CD4-positive, CD25-positive, alpha-beta regulatory T cell (primary cell): ENCODE measurements at regions not wholly inside any gene's neighbourhood (a gene's known extent, or its start where the extent isn't known, plus 50 kb on each side); places are given as distances from the start of the nearest gene placed in this dataset.

Experiments
- ATAC-seq, 2 donors: fragments of 150-1000 bp; cut with Tn5 transposase; one replicate each; pipeline ENCODE4 v1.10.0; 2021; ENCODE audit warnings: low read depth in 2 of 2, moderate number of reproducible peaks in 2 of 2, moderate library complexity in 1 of 2
- DNase-seq, 3 donors: peaks; one replicate each; pipeline versions ENCODE4 v3.0.0 to v3.0.0-alpha.2; 2012 to 2022; ENCODE audit warnings: mixed read lengths in 1 of 3
- H3K27ac ChIP-seq: one replicate; pipeline ENCODE4 v1.7.0; 2013; ENCODE audit warnings: mild to moderate bottlenecking, low read length; ENCODE audit not compliant: insufficient read depth, poor library complexity, severe bottlenecking
- H3K27me3 ChIP-seq: one replicate; pipeline ENCODE4 v1.7.0; 2013; ENCODE audit warnings: low read length; ENCODE audit not compliant: control insufficient read depth, insufficient read depth
- H3K36me3 ChIP-seq: one replicate; pipeline ENCODE4 v1.7.0; 2013; ENCODE audit warnings: mild to moderate bottlenecking, low read length, moderate library complexity; ENCODE audit not compliant: control insufficient read depth, insufficient read depth
- H3K4me1 ChIP-seq: 2 replicates; pipeline ENCODE4 v1.7.0; 2013; ENCODE audit warnings: mild to moderate bottlenecking, low read length; ENCODE audit not compliant: insufficient read depth, control insufficient read depth, poor library complexity, severe bottlenecking
- H3K4me3 ChIP-seq: one replicate; pipeline ENCODE4 v1.7.0; 2013; ENCODE audit warnings: low read depth, mild to moderate bottlenecking, low read length, moderate library complexity
- H3K9me3 ChIP-seq, 2 experiments: 1 replicate in 1 of 2; 2 replicates in 1 of 2; pipeline ENCODE4 v1.7.0; 2013; ENCODE audit warnings: low read length in 2 of 2, mild to moderate bottlenecking in 1 of 2, moderate library complexity in 1 of 2; ENCODE audit not compliant: control insufficient read depth in 2 of 2
- H3K27ac Mint-ChIP-seq, 3 donors: one replicate each; pipeline ENCODE4 v1.8.0; 2020 to 2022; ENCODE audit warnings: mild to moderate bottlenecking in 3 of 3, mixed read lengths in 3 of 3, moderate library complexity in 2 of 3
- H3K27me3 Mint-ChIP-seq: one replicate; pipeline ENCODE4 v1.8.0; 2022; ENCODE audit warnings: mild to moderate bottlenecking, mixed read lengths
- H3K36me3 Mint-ChIP-seq: one replicate; pipeline ENCODE4 v1.8.0; 2020; ENCODE audit warnings: mixed read lengths
- H3K4me1 Mint-ChIP-seq, 4 donors: one replicate each; pipeline ENCODE4 v1.8.0; 2020 to 2022; ENCODE audit warnings: mixed read lengths in 4 of 4, mild to moderate bottlenecking in 1 of 4
- H3K4me3 Mint-ChIP-seq, 4 donors: one replicate each; pipeline ENCODE4 v1.8.0; 2020 to 2022; ENCODE audit warnings: mild to moderate bottlenecking in 4 of 4, mixed read lengths in 4 of 4, moderate library complexity in 3 of 4
- H3K9me3 Mint-ChIP-seq, 7 donors: one replicate each; pipeline ENCODE4 v1.8.0; 2020 to 2022; ENCODE audit warnings: mixed read lengths in 7 of 7, mild to moderate bottlenecking in 3 of 7, moderate library complexity in 2 of 7

DNA sequence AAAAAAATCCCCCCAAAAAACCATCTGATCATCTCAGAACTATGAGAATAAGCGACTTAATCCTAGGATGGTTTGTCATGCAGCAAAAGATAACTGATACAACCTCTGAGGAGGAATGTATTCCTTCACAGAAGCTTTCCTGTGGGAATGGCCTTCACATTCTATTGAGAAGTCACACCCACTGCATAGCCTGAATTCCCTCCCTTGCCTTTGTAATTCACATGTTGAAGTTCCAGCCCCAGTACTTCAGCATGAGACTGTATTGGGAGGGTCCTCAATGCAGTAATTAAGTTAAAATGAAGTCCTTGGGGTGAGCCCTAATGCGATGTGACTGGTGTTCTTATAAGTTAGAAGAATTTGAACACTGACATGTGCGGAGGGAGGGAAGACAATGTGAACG, 395.2 kb downstream of the TUSC7 start:
- Histone ChIP-seq H3K36me3 (no peaks in the 10 kb centered on the region), H3K9me3 (no peaks in the 10 kb centered on the region), H3K27me3 (no peaks in the 10 kb centered on the region), H3K4me1 (no peaks in the 10 kb centered on the region), H3K4me3 (no peak overlapping the region), H3K27ac (no peak overlapping the region)
- Mint-ChIP-seq H3K9me3 (peaks cover 0 to 14% (median 11%) of the 10 kb centered on the region in 7 donors), H3K27me3 (no peaks in the 10 kb centered on the region), H3K27ac (no peak overlapping the region), H3K4me1 (no peaks in the 10 kb centered on the region), H3K36me3 (no peaks in the 10 kb centered on the region), H3K4me3 (no peak overlapping the region)
- DNase-seq (no peak), ATAC-seq (no peak)

DNA sequence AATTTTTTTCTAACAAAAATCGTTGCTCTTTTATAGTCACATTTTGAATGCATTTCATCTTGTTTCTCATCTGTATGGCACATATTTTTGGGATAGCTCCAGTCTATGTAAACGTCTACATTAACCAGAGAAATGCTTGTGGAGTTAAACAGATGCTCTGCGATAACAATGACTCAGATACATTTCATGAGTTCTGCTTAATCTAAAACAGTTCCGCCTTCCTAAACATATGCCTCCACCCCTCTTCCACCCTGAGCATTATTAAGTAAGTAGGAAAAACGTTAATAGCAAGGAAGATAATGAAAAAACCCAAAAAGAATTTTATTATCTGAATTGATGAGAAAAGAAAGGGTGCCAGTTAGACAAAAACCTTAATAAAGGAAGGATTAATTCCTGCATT, 396.1 kb downstream of the TUSC7 start:
- DNase-seq (no peak), ATAC-seq (no peak)
- Mint-ChIP-seq H3K27me3 (no peaks in the 10 kb centered on the region), H3K27ac (no peak overlapping the region), H3K4me3 (no peak overlapping the region), H3K36me3 (no peaks in the 10 kb centered on the region), H3K4me1 (no peaks in the 10 kb centered on the region), H3K9me3 (peaks cover 0 to 14% (median 11%) of the 10 kb centered on the region in 7 donors)
- H3K27me3 ChIP-seq: no peaks in the 10 kb centered on the region
- no peaks in the 10 kb centered on the region for H3K36me3 ChIP-seq
- H3K27ac ChIP-seq: no peak overlapping the region
- no peak overlapping the region for H3K4me3 ChIP-seq
- H3K4me1 ChIP-seq: no peaks in the 10 kb centered on the region
- no peaks in the 10 kb centered on the region for H3K9me3 ChIP-seq

DNA sequence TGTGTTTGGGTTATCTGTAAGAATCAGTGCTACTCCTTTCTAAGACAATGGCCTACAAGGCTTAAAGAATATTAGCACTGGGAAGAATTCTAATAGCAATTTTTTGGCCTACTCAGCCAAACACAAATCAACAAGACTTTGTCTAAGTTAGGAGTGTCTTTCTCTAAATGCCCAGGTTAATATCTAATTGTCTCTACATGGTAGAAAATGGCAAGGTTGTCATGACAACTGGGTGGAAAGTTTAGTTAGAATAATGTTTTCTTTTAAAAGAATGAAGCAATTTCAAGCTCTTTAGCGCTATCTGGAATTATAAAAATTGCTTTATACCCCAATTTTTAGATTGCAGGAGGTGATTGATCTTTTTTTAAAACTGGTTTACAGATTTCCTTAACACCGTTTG, 396.8 kb downstream of the TUSC7 start:
- Mint-ChIP-seq H3K4me3 (no peak overlapping the region), H3K27ac (no peak overlapping the region), H3K9me3 (peaks cover 0 to 14% (median 8%) of the 10 kb centered on the region in 7 donors), H3K36me3 (no peaks in the 10 kb centered on the region), H3K4me1 (no peaks in the 10 kb centered on the region), H3K27me3 (no peaks in the 10 kb centered on the region)
- H3K27ac ChIP-seq: no peak overlapping the region
- H3K36me3 ChIP-seq: no peaks in the 10 kb centered on the region
- H3K4me3 ChIP-seq: no peak overlapping the region
- no peak for ATAC-seq
- H3K9me3 ChIP-seq: no peaks in the 10 kb centered on the region
- no peaks in the 10 kb centered on the region for H3K27me3 ChIP-seq
- no peaks in the 10 kb centered on the region for H3K4me1 ChIP-seq
- no peak for DNase-seq

DNA sequence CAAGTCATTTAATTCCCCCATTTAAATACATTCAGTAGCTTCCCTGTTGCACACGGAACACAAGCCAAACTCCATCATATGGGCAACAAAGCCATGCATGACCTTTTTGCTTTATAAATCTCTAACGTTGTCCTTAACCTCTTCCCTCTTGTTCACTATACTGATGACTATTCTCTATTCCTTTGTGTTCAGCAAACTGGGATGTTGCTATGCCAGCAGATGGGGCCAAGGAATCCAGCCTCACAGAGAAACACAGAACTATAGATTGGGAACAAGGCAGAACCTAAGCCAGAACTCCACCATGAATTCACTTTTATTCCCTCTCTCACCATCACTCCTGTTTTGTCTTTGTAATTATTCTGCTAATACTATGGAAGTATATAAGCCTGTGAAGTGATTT, 398.4 kb downstream of the TUSC7 start:
- H3K4me3 Mint-ChIP-seq: peak overlapping the region in 1 of 4 donors; percentile 27
- H3K4me1 ChIP-seq: no peaks in the 10 kb centered on the region
- no peaks in the 10 kb centered on the region for H3K27me3 Mint-ChIP-seq
- H3K4me1 Mint-ChIP-seq: no peaks in the 10 kb centered on the region
- no peak for DNase-seq
- no peak for ATAC-seq
- H3K9me3 Mint-ChIP-seq: peaks cover 0 to 17% (median 8%) of the 10 kb centered on the region in 7 donors
- H3K27ac Mint-ChIP-seq: no peak overlapping the region
- H3K9me3 ChIP-seq: no peaks in the 10 kb centered on the region
- no peaks in the 10 kb centered on the region for H3K27me3 ChIP-seq
- no peaks in the 10 kb centered on the region for H3K36me3 ChIP-seq
- H3K4me3 ChIP-seq: no peak overlapping the region
- H3K27ac ChIP-seq: no peak overlapping the region
- H3K36me3 Mint-ChIP-seq: no peaks in the 10 kb centered on the region

DNA sequence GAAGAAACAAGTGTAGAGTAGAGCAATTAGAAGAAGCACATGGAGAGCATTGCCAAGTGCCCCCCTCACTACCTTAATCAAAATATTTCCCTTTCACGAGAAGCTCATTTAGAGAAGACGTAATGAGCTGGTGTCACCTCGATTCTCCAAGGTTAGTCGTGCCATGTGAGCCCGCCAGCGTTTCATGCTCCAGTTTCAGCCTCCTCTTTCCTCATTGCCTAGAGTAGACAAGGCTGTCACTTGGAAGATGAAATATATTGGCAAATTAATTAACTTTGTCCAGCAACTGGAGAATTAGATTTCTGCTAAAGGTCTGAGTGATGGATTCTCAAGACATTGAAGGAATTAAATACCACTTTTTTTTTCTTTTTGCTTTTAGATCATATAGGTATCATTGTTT, 399.6 kb downstream of the TUSC7 start:
- no peak overlapping the region for H3K27ac Mint-ChIP-seq
- DNase-seq (no peak), ATAC-seq (no peak)
- Histone ChIP-seq H3K4me3 (no peak overlapping the region), H3K27ac (no peak overlapping the region), H3K27me3 (no peaks in the 10 kb centered on the region), H3K4me1 (no peaks in the 10 kb centered on the region), H3K36me3 (no peaks in the 10 kb centered on the region), H3K9me3 (no peaks in the 10 kb centered on the region)
- H3K27me3 Mint-ChIP-seq: no peaks in the 10 kb centered on the region
- H3K9me3 Mint-ChIP-seq: peaks cover 0 to 12% (median 4%) of the 10 kb centered on the region in 7 donors
- no peaks in the 10 kb centered on the region for H3K4me1 Mint-ChIP-seq
- H3K4me3 Mint-ChIP-seq: no peak overlapping the region
- H3K36me3 Mint-ChIP-seq: no peaks in the 10 kb centered on the region

DNA sequence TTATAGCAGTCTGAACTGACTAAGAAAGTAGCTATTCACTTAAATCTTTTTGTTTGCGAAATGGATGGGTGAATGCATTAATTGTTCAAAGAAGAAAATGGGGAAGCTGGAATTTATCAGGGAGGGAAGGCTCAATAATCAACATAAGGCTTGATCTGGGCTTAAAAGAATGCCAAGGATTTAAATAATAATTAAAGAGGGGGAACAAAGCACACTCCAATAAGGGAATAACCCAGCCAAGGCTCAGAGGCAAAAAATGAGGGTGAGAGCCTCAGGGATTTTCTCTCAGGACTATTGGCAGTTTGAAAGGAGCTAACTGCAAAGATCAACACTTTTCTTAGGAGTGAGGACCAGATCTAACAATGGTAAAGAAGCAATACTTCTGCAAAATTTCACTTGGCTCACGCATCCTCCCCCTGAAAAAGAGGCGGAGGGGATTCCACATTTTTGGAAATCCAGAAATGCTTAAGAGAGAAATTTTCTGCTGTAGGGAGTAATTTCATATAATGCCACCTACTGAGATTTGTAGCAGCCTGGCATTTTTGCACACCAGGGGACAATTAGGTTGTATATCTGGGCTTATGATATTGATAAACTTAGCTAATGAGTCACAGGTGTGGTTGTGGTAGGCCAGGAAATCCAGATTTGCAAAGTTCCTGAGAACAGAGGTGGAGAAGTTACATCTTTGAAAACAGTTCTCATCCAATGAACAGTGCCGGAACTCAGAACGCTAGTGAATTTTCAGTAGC, 405.1 kb downstream of the TUSC7 start:
- H3K36me3 ChIP-seq: no peaks in the 10 kb centered on the region
- ATAC-seq: no peak
- H3K4me1 Mint-ChIP-seq: no peaks in the 10 kb centered on the region
- no peak overlapping the region for H3K4me3 Mint-ChIP-seq
- H3K27me3 Mint-ChIP-seq: no peaks in the 10 kb centered on the region
- no peaks in the 10 kb centered on the region for H3K4me1 ChIP-seq
- peaks cover 0 to 10% (median 7%) of the 10 kb centered on the region in 7 donors for H3K9me3 Mint-ChIP-seq
- H3K9me3 ChIP-seq: no peaks in the 10 kb centered on the region
- no peak overlapping the region for H3K27ac Mint-ChIP-seq
- H3K27me3 ChIP-seq: no peaks in the 10 kb centered on the region
- no peak overlapping the region for H3K27ac ChIP-seq
- no peak for DNase-seq
- H3K4me3 ChIP-seq: no peak overlapping the region
- no peaks in the 10 kb centered on the region for H3K36me3 Mint-ChIP-seq

DNA sequence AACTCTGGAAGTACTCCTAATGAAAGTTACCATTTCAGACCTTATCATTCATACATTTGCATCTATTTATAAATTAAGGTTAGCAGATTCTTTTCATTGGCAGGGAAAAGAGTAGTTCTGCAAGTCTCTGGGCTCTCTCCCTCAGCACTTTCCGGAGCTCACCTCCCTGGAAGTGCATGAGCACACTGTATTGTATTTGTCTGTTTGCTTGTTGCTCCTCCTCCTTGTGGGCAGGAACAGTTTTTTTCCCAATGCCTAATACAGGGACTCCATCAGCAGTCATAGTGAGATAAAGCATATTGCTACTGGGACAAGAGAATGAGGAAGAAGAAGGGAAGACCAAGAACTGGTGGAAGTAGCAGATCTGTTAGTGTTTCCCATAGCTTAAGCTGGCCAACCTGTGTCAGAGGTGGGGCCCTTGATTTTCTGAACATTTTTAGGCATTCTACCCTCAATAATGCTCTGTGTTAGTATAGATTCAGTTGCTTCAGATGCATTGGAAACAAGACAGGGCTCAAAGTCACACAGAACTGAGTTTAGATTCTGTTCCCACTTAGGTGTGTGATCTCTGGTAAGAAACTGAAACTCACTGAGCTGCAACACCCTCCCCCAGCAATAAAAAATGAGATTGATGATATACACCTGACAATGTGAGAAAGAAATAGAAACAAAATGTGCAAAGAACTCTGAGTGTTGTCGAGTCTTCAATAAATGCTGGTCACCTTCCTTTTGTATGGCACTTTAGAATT, 407.8 kb downstream of the TUSC7 start:
- Mint-ChIP-seq H3K4me1 (no peaks in the 10 kb centered on the region), H3K27ac (no peak overlapping the region), H3K27me3 (no peaks in the 10 kb centered on the region), H3K9me3 (peaks cover 0 to 7% (median 7%) of the 10 kb centered on the region in 7 donors), H3K4me3 (no peak overlapping the region), H3K36me3 (no peaks in the 10 kb centered on the region)
- Histone ChIP-seq H3K27me3 (no peaks in the 10 kb centered on the region), H3K36me3 (no peaks in the 10 kb centered on the region), H3K4me3 (no peak overlapping the region), H3K27ac (no peak overlapping the region), H3K9me3 (no peaks in the 10 kb centered on the region), H3K4me1 (no peaks in the 10 kb centered on the region)
- DNase-seq (no peak), ATAC-seq (no peak)

DNA sequence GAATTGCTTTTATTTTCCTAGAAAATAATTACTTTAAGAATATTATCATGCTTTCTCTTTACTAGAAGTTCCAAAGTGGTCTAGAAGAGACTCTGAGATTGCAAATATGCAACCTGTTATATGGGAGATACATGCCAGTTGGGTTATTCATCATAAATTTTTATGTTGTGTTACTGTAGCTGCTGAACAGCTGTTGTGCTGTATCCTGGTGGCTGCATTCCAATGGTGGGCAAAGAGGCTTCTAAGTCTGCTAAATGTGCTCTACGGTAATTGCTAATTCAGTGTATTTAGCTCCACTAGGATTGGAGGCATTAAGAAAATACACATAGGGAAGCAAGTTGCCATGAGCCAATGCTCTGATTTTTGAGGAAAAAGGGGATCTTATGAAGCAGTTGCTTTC, 409.0 kb downstream of the TUSC7 start:
- H3K4me1 Mint-ChIP-seq: no peaks in the 10 kb centered on the region
- ATAC-seq: no peak
- peaks cover 0 to 7% (median 3%) of the 10 kb centered on the region in 7 donors for H3K9me3 Mint-ChIP-seq
- Histone ChIP-seq H3K27ac (no peak overlapping the region), H3K27me3 (no peaks in the 10 kb centered on the region), H3K4me1 (no peaks in the 10 kb centered on the region), H3K9me3 (no peaks in the 10 kb centered on the region), H3K4me3 (no peak overlapping the region), H3K36me3 (no peaks in the 10 kb centered on the region)
- H3K4me3 Mint-ChIP-seq: peak overlapping the region in 1 of 4 donors; percentile 4
- H3K27ac Mint-ChIP-seq: no peak overlapping the region
- DNase-seq: no peak
- no peaks in the 10 kb centered on the region for H3K36me3 Mint-ChIP-seq
- no peaks in the 10 kb centered on the region for H3K27me3 Mint-ChIP-seq
